ENCODE measurements at regions not wholly inside any gene's neighbourhood (a gene's known extent, or its start where the extent isn't known, plus 50 kb on each side); places are given as distances from the start of the nearest gene placed in this dataset.
"Not testable (repeated sequence)": the region's sequence is repeated elsewhere in the genome, so short reads cannot be mapped to it uniquely, and the experiment has no call there.

GRCh38 chr22:22733881-22734373, 89.5 kb downstream of the GGTLC2 start:
- H3K9me3 ChIP-seq (replicated peaks) = no peaks in the 10 kb centered on the region
- peaks cover 83% of the 10 kb centered on the region for H3K27me3 ChIP-seq (ENCODE audit: low read depth)
- DNase-seq = no peak
- intact Hi-C loops (cut with micrococcal nuclease) = no loop called here
- no peaks in the 10 kb centered on the region for H3K36me3 ChIP-seq
- no peak overlapping the region for H3K4me3 ChIP-seq
- TF ChIP-seq CTCF (IDR thresholded peaks at IDR 0.05; ENCODE audit: borderline replicate concordance) = no peak
- H3K4me1 ChIP-seq = no peaks in the 10 kb centered on the region
- H3K27ac ChIP-seq (replicated peaks) = no peak overlapping the region

DNA sequence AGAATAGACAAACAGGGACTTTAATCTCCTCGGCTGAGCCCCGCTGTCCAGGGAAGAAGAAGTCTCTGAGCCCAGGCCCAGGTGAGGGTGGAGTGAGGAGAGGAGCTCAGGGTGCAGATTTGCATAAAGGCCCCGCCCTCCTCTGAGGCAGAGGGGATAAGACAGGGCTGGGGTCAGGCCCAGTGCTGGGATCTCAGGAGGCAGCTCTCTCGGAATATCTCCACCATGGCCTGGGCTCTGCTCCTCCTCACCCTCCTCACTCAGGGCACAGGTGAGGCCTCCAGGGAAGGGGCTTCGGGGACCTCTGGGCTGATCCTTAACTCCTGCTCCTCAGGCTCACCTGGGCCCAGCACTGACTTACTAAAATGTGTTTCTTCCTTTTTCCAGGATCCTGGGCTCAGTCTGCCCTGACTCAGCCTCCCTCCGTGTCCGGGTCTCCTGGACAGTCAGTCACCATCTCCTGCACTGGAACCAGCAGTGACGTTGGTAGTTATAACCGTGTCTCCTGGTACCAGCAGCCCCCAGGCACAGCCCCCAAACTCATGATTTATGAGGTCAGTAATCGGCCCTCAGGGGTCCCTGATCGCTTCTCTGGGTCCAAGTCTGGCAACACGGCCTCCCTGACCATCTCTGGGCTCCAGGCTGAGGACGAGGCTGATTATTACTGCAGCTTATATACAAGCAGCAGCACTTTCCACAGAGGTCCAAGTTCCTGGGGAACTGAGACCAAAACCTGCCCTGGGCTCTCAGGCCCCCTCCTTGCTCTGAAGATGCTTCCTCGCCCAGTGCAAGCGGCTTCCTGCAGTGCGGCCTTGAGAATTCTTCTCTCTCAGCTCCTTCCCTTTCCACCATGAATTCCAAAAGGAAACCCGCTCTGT, 90.2 kb downstream of the GGTLC2 start:
- H3K36me3 ChIP-seq; intact Hi-C loops (cut with micrococcal nuclease); H3K9me3 ChIP-seq (replicated peaks); DNase-seq; H3K4me3 ChIP-seq; H3K4me1 ChIP-seq; H3K27ac ChIP-seq (replicated peaks): not testable (repeated sequence)
- peaks cover 79% of the 10 kb centered on the region for H3K27me3 ChIP-seq (ENCODE audit: low read depth)

- H3K9me3 ChIP-seq (replicated peaks); H3K36me3 ChIP-seq; DNase-seq; intact Hi-C loops (cut with micrococcal nuclease); H3K4me3 ChIP-seq; H3K27ac ChIP-seq (replicated peaks); H3K4me1 ChIP-seq: not testable (repeated sequence)
- H3K27me3 ChIP-seq (ENCODE audit: low read depth) = peaks cover 75% of the 10 kb centered on the region
Measured at GRCh38 chr22:22735276-22735675, 90.9 kb downstream of the GGTLC2 start.

- no peak overlapping the region for H3K27ac ChIP-seq (replicated peaks)
- TF ChIP-seq CTCF (IDR thresholded peaks at IDR 0.05; ENCODE audit: borderline replicate concordance) = no peak
- intact Hi-C loops (cut with micrococcal nuclease) = no loop called here
Measured at GRCh38 chr22:22735695-22736611, 91.5 kb downstream of the GGTLC2 start.

GRCh38 chr22:22737590-22737989, 93.2 kb downstream of the GGTLC2 start:
- H3K9me3 ChIP-seq (replicated peaks) = no peaks in the 10 kb centered on the region
- H3K27me3 ChIP-seq (ENCODE audit: low read depth) = peaks cover 88% of the 10 kb centered on the region
- no peak overlapping the region for H3K27ac ChIP-seq (replicated peaks)
- H3K4me3 ChIP-seq = no peak overlapping the region
- H3K36me3 ChIP-seq = no peaks in the 10 kb centered on the region
- no peak for TF ChIP-seq CTCF (IDR thresholded peaks at IDR 0.05; ENCODE audit: borderline replicate concordance)
- intact Hi-C loops (cut with micrococcal nuclease) = no loop called here
- no peak for DNase-seq
- no peaks in the 10 kb centered on the region for H3K4me1 ChIP-seq

More at GRCh38 chr22:22735695-22736611, 91.5 kb downstream of the GGTLC2 start:
- no peaks in the 10 kb centered on the region for H3K36me3 ChIP-seq
- no peaks in the 10 kb centered on the region for H3K9me3 ChIP-seq (replicated peaks)
- no peak overlapping the region for H3K4me3 ChIP-seq
- no peaks in the 10 kb centered on the region for H3K4me1 ChIP-seq
- H3K27me3 ChIP-seq (ENCODE audit: low read depth) = peaks cover 75% of the 10 kb centered on the region
- DNase-seq = no peak

DNA sequence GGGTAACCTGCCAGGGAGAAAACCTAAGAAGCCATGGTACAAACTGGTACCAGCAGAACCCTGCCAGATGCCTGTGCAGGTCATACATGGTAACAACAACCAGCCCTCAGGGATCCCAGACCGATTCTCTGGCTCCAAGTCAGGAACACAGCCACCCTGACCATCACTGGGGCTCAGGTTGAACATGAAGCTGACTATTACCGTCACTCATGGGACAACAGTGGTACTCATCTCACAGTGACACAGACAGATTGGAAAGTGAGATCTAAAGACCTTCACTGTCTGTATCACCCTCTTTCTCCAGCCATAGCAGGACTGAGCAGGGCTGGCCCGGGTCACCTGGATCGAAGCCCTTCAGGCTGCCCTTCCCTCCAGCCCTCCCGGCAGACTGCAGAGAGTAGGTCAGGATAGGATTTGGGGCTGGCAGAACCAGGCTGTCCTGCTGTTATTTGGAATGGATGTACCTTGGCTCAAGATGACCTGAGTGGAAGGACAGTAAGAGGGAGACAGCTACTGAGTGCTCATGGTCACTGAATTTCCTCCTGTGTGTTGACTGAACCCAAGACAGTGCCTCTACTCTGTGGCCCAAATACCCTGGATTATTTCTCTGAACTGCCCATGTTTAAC, 94.7 kb downstream of the GGTLC2 start:
- Histone ChIP-seq H3K27ac (replicated peaks) (no peak overlapping the region), H3K9me3 (replicated peaks) (no peaks in the 10 kb centered on the region), H3K36me3 (no peaks in the 10 kb centered on the region), H3K27me3 (ENCODE audit: low read depth) (peaks cover 88% of the 10 kb centered on the region), H3K4me3 (no peak overlapping the region), H3K4me1 (no peaks in the 10 kb centered on the region)
- intact Hi-C loops (cut with micrococcal nuclease) = no loop called here
- TF ChIP-seq CTCF (IDR thresholded peaks at IDR 0.05; ENCODE audit: borderline replicate concordance) = no peak
- no peak for DNase-seq

Data from left ventricle myocardium inferior (tissue), 1 donor.